HL-60 (cell line): ENCODE measurements at regions not wholly inside any gene's neighbourhood (a gene's known extent, or its start where the extent isn't known, plus 50 kb on each side); places are given as distances from the start of the nearest gene placed in this dataset.

Source experiments
- DNase-seq, 2 experiments: peaks; one replicate each; pipeline ENCODE4 v3.0.0-alpha.2; 2010 to 2020; ENCODE audit warnings: low read depth in 1 of 2, low spot score in 1 of 2
- H3K27ac ChIP-seq: fragments of 250-450 bp; sonication (Bioruptor Pico); replicated peaks from 2 replicates; pipeline ENCODE4 v1.5.1; 2020; ENCODE audit warnings: mild to moderate bottlenecking, moderate library complexity
- H3K27me3 ChIP-seq: fragments of 250-450 bp; sonication (Bioruptor Pico); 2 replicates; pipeline ENCODE4 v1.5.1; 2021; ENCODE audit warnings: mild to moderate bottlenecking, moderate library complexity; ENCODE audit not compliant: insufficient read depth, poor library complexity, severe bottlenecking
- H3K4me3 ChIP-seq: replicated peaks from 2 replicates; pipeline ENCODE4 v1.5.1; 2011; ENCODE audit warnings: mild to moderate bottlenecking, control low read depth, low read length; ENCODE audit not compliant: insufficient read depth
- CTCF ChIP-seq: IDR thresholded peaks from one replicate; pipeline ENCODE4 v1.5.1; 2011; ENCODE audit warnings: low read length, control low read depth, inconsistent platforms; ENCODE audit not compliant: insufficient read depth
- GABPA ChIP-seq: IDR thresholded peaks from 2 replicates; pipeline ENCODE4 v1.6.1; 2012; ENCODE audit warnings: low read depth
- POLR2AphosphoS5 ChIP-seq: IDR thresholded peaks from 2 replicates; pipeline ENCODE4 v1.6.1; 2012; ENCODE audit warnings: low read depth
- REST ChIP-seq: IDR thresholded peaks from 2 replicates; pipeline ENCODE4 v1.6.1; 2012; ENCODE audit warnings: low read depth; ENCODE audit not compliant: insufficient replicate concordance
- SPI1 ChIP-seq: IDR thresholded peaks from 2 replicates; pipeline ENCODE4 v1.6.1; 2012; ENCODE audit warnings: low read depth, mild to moderate bottlenecking, borderline replicate concordance

GRCh38 chr1:4110888-4111287 lies 210.8 kb upstream of the C1orf174 start:
- Histone ChIP-seq H3K27me3 (no peaks in the 10 kb centered on the region), H3K27ac (no peak overlapping the region), H3K4me3 (no peak overlapping the region)
- no peak for TF ChIP-seq SPI1
- no peak for TF ChIP-seq POLR2AphosphoS5
- no peak for TF ChIP-seq GABPA
- TF ChIP-seq CTCF: no peak
- TF ChIP-seq REST: no peak
- no peak for DNase-seq

- Histone ChIP-seq H3K4me3 (no peak overlapping the region), H3K27ac (no peak overlapping the region), H3K27me3 (no peaks in the 10 kb centered on the region)
- DNase-seq: no peak
- TF ChIP-seq CTCF: no peak
- no peak for TF ChIP-seq POLR2AphosphoS5
- TF ChIP-seq REST: no peak
- no peak for TF ChIP-seq SPI1
- TF ChIP-seq GABPA: no peak
Measured at GRCh38 chr1:4113897-4114296, 213.8 kb upstream of the C1orf174 start.

- no peak for TF ChIP-seq POLR2AphosphoS5
- TF ChIP-seq GABPA: no peak
- no peak for TF ChIP-seq CTCF
- no peak for TF ChIP-seq REST
- no peak for TF ChIP-seq SPI1
- DNase-seq: no peak
- H3K27me3 ChIP-seq: no peaks in the 10 kb centered on the region
- H3K4me3 ChIP-seq: no peak overlapping the region
- H3K27ac ChIP-seq: no peak overlapping the region
Measured at GRCh38 chr1:4115191-4115900, 215.3 kb upstream of the C1orf174 start.
